ENCODE measurements at regions not wholly inside any gene's neighbourhood (a gene's known extent, or its start where the extent isn't known, plus 50 kb on each side); places are given as distances from the start of the nearest gene placed in this dataset.

- Mint-ChIP-seq H3K4me1 (no peaks in the 10 kb centered on the region), H3K9me3 (no peaks in the 10 kb centered on the region), H3K36me3 (no peaks in the 10 kb centered on the region), H3K27me3 (peaks cover 2% of the 10 kb centered on the region), H3K4me3 (no peak overlapping the region), H3K27ac (no peak overlapping the region)
- no peak for DNase-seq
These were observed 290.8 kb upstream of the SLCO3A1 start for GRCh38 chr15:91562698-91563097.

- DNase-seq: no peak
- H3K27me3 Mint-ChIP-seq: peaks cover 5% of the 10 kb centered on the region
- H3K4me3 Mint-ChIP-seq: no peak overlapping the region
These were observed 288.9 kb upstream of the SLCO3A1 start for GRCh38 chr15:91564631-91565030.

GRCh38 chr15:91566141-91566540 lies 287.4 kb upstream of the SLCO3A1 start:
- Mint-ChIP-seq H3K4me3 (no peak overlapping the region), H3K9me3 (no peaks in the 10 kb centered on the region), H3K36me3 (no peaks in the 10 kb centered on the region), H3K27ac (no peak overlapping the region), H3K4me1 (no peaks in the 10 kb centered on the region), H3K27me3 (peaks cover 5% of the 10 kb centered on the region)
- DNase-seq: no peak

More at GRCh38 chr15:91564631-91565030, 288.9 kb upstream of the SLCO3A1 start:
- H3K27ac Mint-ChIP-seq: no peak overlapping the region
- no peaks in the 10 kb centered on the region for H3K4me1 Mint-ChIP-seq
- no peaks in the 10 kb centered on the region for H3K36me3 Mint-ChIP-seq
- no peaks in the 10 kb centered on the region for H3K9me3 Mint-ChIP-seq

- peaks cover 5% of the 10 kb centered on the region for H3K27me3 Mint-ChIP-seq
- H3K9me3 Mint-ChIP-seq: no peaks in the 10 kb centered on the region
- no peak overlapping the region for H3K4me3 Mint-ChIP-seq
- H3K36me3 Mint-ChIP-seq: no peaks in the 10 kb centered on the region
- H3K27ac Mint-ChIP-seq: no peak overlapping the region
- DNase-seq: no peak
- H3K4me1 Mint-ChIP-seq: no peaks in the 10 kb centered on the region
These were observed 285.5 kb upstream of the SLCO3A1 start for GRCh38 chr15:91568036-91568435.

GRCh38 chr15:91572110-91572509 lies 281.4 kb upstream of the SLCO3A1 start:
- peaks cover 5% of the 10 kb centered on the region for H3K27me3 Mint-ChIP-seq
- no peak overlapping the region for H3K4me3 Mint-ChIP-seq
- H3K36me3 Mint-ChIP-seq: no peaks in the 10 kb centered on the region
- H3K4me1 Mint-ChIP-seq: no peaks in the 10 kb centered on the region
- H3K9me3 Mint-ChIP-seq: no peaks in the 10 kb centered on the region
- H3K27ac Mint-ChIP-seq: no peak overlapping the region
- DNase-seq: no peak

- Mint-ChIP-seq H3K27ac (no peak overlapping the region), H3K9me3 (no peaks in the 10 kb centered on the region), H3K27me3 (peaks cover 3% of the 10 kb centered on the region), H3K36me3 (no peaks in the 10 kb centered on the region), H3K4me3 (no peak overlapping the region), H3K4me1 (no peaks in the 10 kb centered on the region)
- no peak for DNase-seq
These were observed 277.4 kb upstream of the SLCO3A1 start for GRCh38 chr15:91576096-91576495.

GRCh38 chr15:91578511-91578910 lies 275.0 kb upstream of the SLCO3A1 start:
- no peak for DNase-seq
- Mint-ChIP-seq H3K27ac (no peak overlapping the region), H3K9me3 (peaks cover 2% of the 10 kb centered on the region), H3K36me3 (no peaks in the 10 kb centered on the region), H3K27me3 (peaks cover 11% of the 10 kb centered on the region), H3K4me3 (no peak overlapping the region), H3K4me1 (no peaks in the 10 kb centered on the region)

GRCh38 chr15:91584895-91585294 lies 268.6 kb upstream of the SLCO3A1 start:
- no peak overlapping the region for H3K4me3 Mint-ChIP-seq
- no peak for DNase-seq
- peaks cover 4% of the 10 kb centered on the region for H3K9me3 Mint-ChIP-seq
- peaks cover 16% of the 10 kb centered on the region for H3K27me3 Mint-ChIP-seq
- H3K4me1 Mint-ChIP-seq: no peaks in the 10 kb centered on the region
- H3K36me3 Mint-ChIP-seq: no peaks in the 10 kb centered on the region
- H3K27ac Mint-ChIP-seq: no peak overlapping the region

GRCh38 chr15:91586560-91586959 lies 266.9 kb upstream of the SLCO3A1 start:
- no peaks in the 10 kb centered on the region for H3K36me3 Mint-ChIP-seq
- no peak overlapping the region for H3K4me3 Mint-ChIP-seq
- no peak overlapping the region for H3K27ac Mint-ChIP-seq
- H3K4me1 Mint-ChIP-seq: no peaks in the 10 kb centered on the region
- no peak for DNase-seq
- H3K9me3 Mint-ChIP-seq: peaks cover 4% of the 10 kb centered on the region
- peaks cover 12% of the 10 kb centered on the region for H3K27me3 Mint-ChIP-seq

GRCh38 chr15:91589360-91589759 lies 264.1 kb upstream of the SLCO3A1 start:
- DNase-seq: no peak
- peaks cover 2% of the 10 kb centered on the region for H3K9me3 Mint-ChIP-seq

GRCh38 chr15:91592567-91592966 lies 260.9 kb upstream of the SLCO3A1 start:
- DNase-seq: no peak
- Mint-ChIP-seq H3K36me3 (no peaks in the 10 kb centered on the region), H3K4me1 (peaks cover 3% of the 10 kb centered on the region), H3K9me3 (no peaks in the 10 kb centered on the region), H3K4me3 (no peak overlapping the region), H3K27me3 (peaks cover 17% of the 10 kb centered on the region), H3K27ac (no peak overlapping the region)

More at GRCh38 chr15:91589360-91589759, 264.1 kb upstream of the SLCO3A1 start:
- peaks cover 4% of the 10 kb centered on the region for H3K27me3 Mint-ChIP-seq
- H3K27ac Mint-ChIP-seq: no peak overlapping the region
- no peaks in the 10 kb centered on the region for H3K36me3 Mint-ChIP-seq
- H3K4me1 Mint-ChIP-seq: peaks cover 3% of the 10 kb centered on the region
- no peak overlapping the region for H3K4me3 Mint-ChIP-seq

GRCh38 chr15:91593067-91593466 lies 260.4 kb upstream of the SLCO3A1 start:
- DNase-seq: no peak
- Mint-ChIP-seq H3K4me1 (peaks cover 3% of the 10 kb centered on the region), H3K27ac (no peak overlapping the region), H3K9me3 (no peaks in the 10 kb centered on the region), H3K27me3 (peaks cover 22% of the 10 kb centered on the region), H3K4me3 (no peak overlapping the region), H3K36me3 (no peaks in the 10 kb centered on the region)

GRCh38 chr15:91593653-91594052 lies 259.9 kb upstream of the SLCO3A1 start:
- Mint-ChIP-seq H3K36me3 (no peaks in the 10 kb centered on the region), H3K27me3 (peaks cover 25% of the 10 kb centered on the region), H3K4me3 (no peak overlapping the region), H3K27ac (no peak overlapping the region), H3K9me3 (no peaks in the 10 kb centered on the region), H3K4me1 (peaks cover 3% of the 10 kb centered on the region)
- DNase-seq: no peak

- Mint-ChIP-seq H3K4me1 (no peaks in the 10 kb centered on the region), H3K36me3 (no peaks in the 10 kb centered on the region), H3K27me3 (peaks cover 25% of the 10 kb centered on the region), H3K27ac (no peak overlapping the region), H3K4me3 (no peak overlapping the region), H3K9me3 (no peaks in the 10 kb centered on the region)
- no peak for DNase-seq
These were observed 254.2 kb upstream of the SLCO3A1 start for GRCh38 chr15:91599261-91599660.

GRCh38 chr15:91603384-91604080 lies 250.0 kb upstream of the SLCO3A1 start:
- H3K4me3 Mint-ChIP-seq: no peak overlapping the region
- DNase-seq: no peak
- H3K36me3 Mint-ChIP-seq: no peaks in the 10 kb centered on the region
- no peaks in the 10 kb centered on the region for H3K27me3 Mint-ChIP-seq
- no peaks in the 10 kb centered on the region for H3K4me1 Mint-ChIP-seq
- no peaks in the 10 kb centered on the region for H3K9me3 Mint-ChIP-seq
- H3K27ac Mint-ChIP-seq: no peak overlapping the region

GRCh38 chr15:91604122-91604521 lies 249.4 kb upstream of the SLCO3A1 start:
- Mint-ChIP-seq H3K36me3 (no peaks in the 10 kb centered on the region), H3K4me1 (no peaks in the 10 kb centered on the region), H3K9me3 (no peaks in the 10 kb centered on the region), H3K27ac (no peak overlapping the region), H3K27me3 (no peaks in the 10 kb centered on the region), H3K4me3 (no peak overlapping the region)
- no peak for DNase-seq

Measured in activated naive CD8-positive, alpha-beta T cell treated with anti-CD3 and anti-CD28 coated beads for 36 hours (primary cell).